Peyer's patch (tissue), 4 donors: ENCODE measurements at regions not wholly inside any gene's neighbourhood (a gene's known extent, or its start where the extent isn't known, plus 50 kb on each side); places are given as distances from the start of the nearest gene placed in this dataset.

Experiments used
- DNase-seq, 3 donors: peaks; one replicate each; pipeline ENCODE4 v3.0.0-alpha.2; 2017 to 2019
- H3K27ac ChIP-seq, 4 donors: fragments of 200-600 bp; sonication (generic); one replicate each; pipeline ENCODE4 v1.5.1; 2016 to 2019
- H3K27me3 ChIP-seq, 2 donors: fragments of 200-600 bp; sonication (generic); one replicate each; pipeline ENCODE4 v1.5.1; 2019
- H3K36me3 ChIP-seq, 3 donors: fragments of 200-600 bp; sonication (generic); one replicate each; pipeline ENCODE4 v1.5.1; 2016 to 2019
- H3K4me1 ChIP-seq, 4 donors: fragments of 200-600 bp; sonication (generic); one replicate each; pipeline ENCODE4 v1.5.1; 2016 to 2019
- H3K4me3 ChIP-seq, 4 donors: fragments of 200-600 bp; sonication (generic); 1 replicate in 3 of 4; 2 replicates in 1 of 4; pipeline ENCODE4 v1.5.1; 2016 to 2019; ENCODE audit warnings: mild to moderate bottlenecking in 1 of 4
- H3K9me3 ChIP-seq, 4 donors: fragments of 200-600 bp; sonication (generic); one replicate each; pipeline ENCODE4 v1.5.1; 2016 to 2019; ENCODE audit warnings: mild to moderate bottlenecking in 1 of 4
- POLR2A ChIP-seq, 2 donors: fragments of 450-650 bp; IDR thresholded peaks; one replicate each; pipeline ENCODE4 v1.5.1; 2017; ENCODE audit warnings: antibody characterized with exemption in 2 of 2, mild to moderate bottlenecking in 2 of 2, moderate library complexity in 2 of 2
- TF ChIP-seq, protein P1 (sequence below), 6 experiments: fragments of 450-650 bp in 4 of 6; fragments of 200-600 bp in 2 of 6; sonication (generic) in 1 of 6; IDR thresholded peaks; one replicate each; pipeline ENCODE4 v1.5.1; 2017 to 2019; ENCODE audit warnings: antibody characterized with exemption in 6 of 6, mild to moderate bottlenecking in 3 of 6, moderate library complexity in 1 of 6

GRCh38 chr15:79195239-79195638 lies 87.3 kb upstream of the ANKRD34C start:
- no peak overlapping the region for H3K27ac ChIP-seq
- no peak overlapping the region for H3K4me3 ChIP-seq
- no peaks in the 10 kb centered on the region for H3K9me3 ChIP-seq
- no peaks in the 10 kb centered on the region for H3K27me3 ChIP-seq
- TF ChIP-seq, protein P1, sequence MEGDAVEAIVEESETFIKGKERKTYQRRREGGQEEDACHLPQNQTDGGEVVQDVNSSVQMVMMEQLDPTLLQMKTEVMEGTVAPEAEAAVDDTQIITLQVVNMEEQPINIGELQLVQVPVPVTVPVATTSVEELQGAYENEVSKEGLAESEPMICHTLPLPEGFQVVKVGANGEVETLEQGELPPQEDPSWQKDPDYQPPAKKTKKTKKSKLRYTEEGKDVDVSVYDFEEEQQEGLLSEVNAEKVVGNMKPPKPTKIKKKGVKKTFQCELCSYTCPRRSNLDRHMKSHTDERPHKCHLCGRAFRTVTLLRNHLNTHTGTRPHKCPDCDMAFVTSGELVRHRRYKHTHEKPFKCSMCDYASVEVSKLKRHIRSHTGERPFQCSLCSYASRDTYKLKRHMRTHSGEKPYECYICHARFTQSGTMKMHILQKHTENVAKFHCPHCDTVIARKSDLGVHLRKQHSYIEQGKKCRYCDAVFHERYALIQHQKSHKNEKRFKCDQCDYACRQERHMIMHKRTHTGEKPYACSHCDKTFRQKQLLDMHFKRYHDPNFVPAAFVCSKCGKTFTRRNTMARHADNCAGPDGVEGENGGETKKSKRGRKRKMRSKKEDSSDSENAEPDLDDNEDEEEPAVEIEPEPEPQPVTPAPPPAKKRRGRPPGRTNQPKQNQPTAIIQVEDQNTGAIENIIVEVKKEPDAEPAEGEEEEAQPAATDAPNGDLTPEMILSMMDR (IDR thresholded peaks at IDR 0.05) = no peak
- TF ChIP-seq POLR2A (IDR thresholded peaks at IDR 0.05) = no peak
- H3K36me3 ChIP-seq = no peaks in the 10 kb centered on the region
- peak in 1 of 3 donors; percentile 18 for DNase-seq
- H3K4me1 ChIP-seq = no peaks in the 10 kb centered on the region

GRCh38 chr15:79194386-79194785 lies 88.1 kb upstream of the ANKRD34C start:
- no peak for TF ChIP-seq POLR2A (IDR thresholded peaks at IDR 0.05)
- TF ChIP-seq, protein P1 (IDR thresholded peaks at IDR 0.05) = no peak
- no peak overlapping the region for H3K4me3 ChIP-seq
- H3K27me3 ChIP-seq = no peaks in the 10 kb centered on the region
- no peak overlapping the region for H3K27ac ChIP-seq
- no peaks in the 10 kb centered on the region for H3K9me3 ChIP-seq
- no peaks in the 10 kb centered on the region for H3K4me1 ChIP-seq
- no peaks in the 10 kb centered on the region for H3K36me3 ChIP-seq
- DNase-seq = no peak

DNA sequence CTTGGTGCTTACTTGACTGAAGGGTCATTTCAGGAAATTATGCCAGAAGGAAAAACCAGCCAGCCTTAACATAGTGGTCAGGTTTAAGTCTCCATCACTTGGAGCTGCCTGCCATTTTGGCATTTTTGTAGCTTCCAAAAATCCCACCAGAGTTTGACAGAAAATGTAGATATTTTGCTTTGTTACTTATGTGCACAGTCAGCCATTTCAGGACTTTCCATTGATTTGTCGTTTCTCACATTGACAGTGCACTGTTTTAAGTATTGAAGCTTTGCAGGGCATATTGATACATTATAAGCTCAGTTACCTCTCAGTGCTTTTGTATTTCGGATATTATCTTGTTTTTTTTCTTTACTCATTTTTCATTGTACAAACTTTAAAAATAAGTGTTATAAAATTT lies 89.0 kb upstream of the ANKRD34C start:
- Histone ChIP-seq H3K4me1 (no peaks in the 10 kb centered on the region), H3K4me3 (no peak overlapping the region), H3K9me3 (no peaks in the 10 kb centered on the region), H3K36me3 (no peaks in the 10 kb centered on the region), H3K27ac (no peak overlapping the region), H3K27me3 (no peaks in the 10 kb centered on the region)
- TF ChIP-seq, protein P1 (IDR thresholded peaks at IDR 0.05) = no peak
- TF ChIP-seq POLR2A (IDR thresholded peaks at IDR 0.05) = no peak
- no peak for DNase-seq

DNA sequence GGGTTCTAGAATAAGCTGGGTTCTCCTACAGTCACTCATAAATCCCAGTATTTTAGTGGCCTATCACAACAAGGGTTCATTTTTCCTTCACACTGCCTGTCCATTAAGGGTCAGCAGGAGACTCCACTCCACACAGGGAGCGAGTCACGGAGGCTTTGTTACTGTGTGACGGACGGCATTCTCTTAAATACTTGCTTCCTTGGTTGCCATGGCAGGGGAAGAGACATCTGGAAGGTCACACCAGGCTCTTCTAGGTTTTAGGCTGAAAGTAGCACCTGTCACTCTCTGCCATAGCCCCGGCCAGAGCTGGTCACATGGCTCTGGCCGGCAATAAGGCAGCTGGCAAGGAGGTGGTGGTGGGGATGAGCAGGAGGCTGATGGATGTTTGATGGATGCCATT lies 89.4 kb upstream of the ANKRD34C start:
- Histone ChIP-seq H3K4me1 (no peaks in the 10 kb centered on the region), H3K9me3 (no peaks in the 10 kb centered on the region), H3K27me3 (no peaks in the 10 kb centered on the region), H3K27ac (no peak overlapping the region), H3K36me3 (no peaks in the 10 kb centered on the region), H3K4me3 (no peak overlapping the region)
- TF ChIP-seq, protein P1 (IDR thresholded peaks at IDR 0.05) = no peak
- no peak for TF ChIP-seq POLR2A (IDR thresholded peaks at IDR 0.05)
- DNase-seq = no peak

GRCh38 chr15:79192462-79193036 lies 90.0 kb upstream of the ANKRD34C start:
- H3K4me3 ChIP-seq = no peak overlapping the region
- H3K9me3 ChIP-seq = no peaks in the 10 kb centered on the region
- H3K36me3 ChIP-seq = no peaks in the 10 kb centered on the region
- no peaks in the 10 kb centered on the region for H3K27me3 ChIP-seq
- H3K4me1 ChIP-seq = no peaks in the 10 kb centered on the region
- no peak overlapping the region for H3K27ac ChIP-seq
- DNase-seq = no peak
- TF ChIP-seq POLR2A (IDR thresholded peaks at IDR 0.05) = no peak
- TF ChIP-seq, protein P1 (IDR thresholded peaks at IDR 0.05) = no peak

- no peak overlapping the region for H3K27ac ChIP-seq
- no peaks in the 10 kb centered on the region for H3K36me3 ChIP-seq
- H3K4me1 ChIP-seq = no peaks in the 10 kb centered on the region
- no peaks in the 10 kb centered on the region for H3K27me3 ChIP-seq
- H3K9me3 ChIP-seq = no peaks in the 10 kb centered on the region
- H3K4me3 ChIP-seq = no peak overlapping the region
- TF ChIP-seq, protein P1 (IDR thresholded peaks at IDR 0.05) = no peak
- TF ChIP-seq POLR2A (IDR thresholded peaks at IDR 0.05) = no peak
- no peak for DNase-seq
Observed at GRCh38 chr15:79190093-79190492, 92.4 kb upstream of the ANKRD34C start.
